GM12874 (cell line): ENCODE measurements at regions not wholly inside any gene's neighbourhood (a gene's known extent, or its start where the extent isn't known, plus 50 kb on each side); places are given as distances from the start of the nearest gene placed in this dataset.

ENCODE experiments used
- TF ChIP-seq, protein P1 (sequence below): IDR thresholded peaks from 2 replicates; pipeline ENCODE4 v1.5.1; 2011; ENCODE audit warnings: low read depth, mild to moderate bottlenecking, control low read depth, low read length, moderate library complexity; ENCODE audit not compliant: insufficient read depth

DNA sequence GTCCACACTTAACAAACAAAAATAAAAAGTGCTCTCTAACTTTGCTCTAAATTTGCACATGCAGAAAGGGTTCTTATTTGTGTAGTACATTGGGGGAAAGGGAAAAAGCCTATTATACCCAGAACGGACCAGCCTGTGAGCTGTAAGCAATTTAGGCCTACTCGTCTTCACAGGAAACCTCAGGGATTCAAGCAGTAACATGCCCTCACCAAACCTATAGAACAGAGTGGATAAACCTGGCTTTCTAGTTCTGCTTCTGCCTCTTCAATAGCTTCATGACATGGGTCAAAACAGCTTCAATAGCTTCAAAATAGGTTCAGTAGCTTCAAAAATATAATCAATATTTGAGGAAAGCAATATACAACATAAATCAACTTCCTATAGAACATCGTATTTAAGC lies 163.7 kb downstream of the ARL4A start:
- TF ChIP-seq, protein P1, sequence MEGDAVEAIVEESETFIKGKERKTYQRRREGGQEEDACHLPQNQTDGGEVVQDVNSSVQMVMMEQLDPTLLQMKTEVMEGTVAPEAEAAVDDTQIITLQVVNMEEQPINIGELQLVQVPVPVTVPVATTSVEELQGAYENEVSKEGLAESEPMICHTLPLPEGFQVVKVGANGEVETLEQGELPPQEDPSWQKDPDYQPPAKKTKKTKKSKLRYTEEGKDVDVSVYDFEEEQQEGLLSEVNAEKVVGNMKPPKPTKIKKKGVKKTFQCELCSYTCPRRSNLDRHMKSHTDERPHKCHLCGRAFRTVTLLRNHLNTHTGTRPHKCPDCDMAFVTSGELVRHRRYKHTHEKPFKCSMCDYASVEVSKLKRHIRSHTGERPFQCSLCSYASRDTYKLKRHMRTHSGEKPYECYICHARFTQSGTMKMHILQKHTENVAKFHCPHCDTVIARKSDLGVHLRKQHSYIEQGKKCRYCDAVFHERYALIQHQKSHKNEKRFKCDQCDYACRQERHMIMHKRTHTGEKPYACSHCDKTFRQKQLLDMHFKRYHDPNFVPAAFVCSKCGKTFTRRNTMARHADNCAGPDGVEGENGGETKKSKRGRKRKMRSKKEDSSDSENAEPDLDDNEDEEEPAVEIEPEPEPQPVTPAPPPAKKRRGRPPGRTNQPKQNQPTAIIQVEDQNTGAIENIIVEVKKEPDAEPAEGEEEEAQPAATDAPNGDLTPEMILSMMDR: no peak

DNA sequence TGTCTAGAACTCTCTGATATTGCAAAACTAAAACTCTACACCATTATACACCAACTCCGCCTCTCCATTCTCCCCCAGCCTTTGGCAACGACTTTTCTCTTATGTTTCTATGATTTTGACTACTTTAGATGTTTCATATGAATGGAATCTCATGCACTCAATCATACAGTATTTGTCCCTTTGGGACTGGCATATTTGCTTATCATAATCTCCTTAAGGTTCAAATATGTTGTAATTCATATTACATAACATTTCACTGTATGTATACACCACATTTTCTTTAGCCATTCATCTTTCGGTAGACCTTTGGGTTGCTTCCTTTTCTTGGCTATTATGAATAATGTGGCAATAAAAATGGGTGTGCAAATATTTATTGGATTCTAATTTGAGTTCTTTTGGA lies 164.4 kb downstream of the ARL4A start:
- TF ChIP-seq, protein P1: no peak

DNA sequence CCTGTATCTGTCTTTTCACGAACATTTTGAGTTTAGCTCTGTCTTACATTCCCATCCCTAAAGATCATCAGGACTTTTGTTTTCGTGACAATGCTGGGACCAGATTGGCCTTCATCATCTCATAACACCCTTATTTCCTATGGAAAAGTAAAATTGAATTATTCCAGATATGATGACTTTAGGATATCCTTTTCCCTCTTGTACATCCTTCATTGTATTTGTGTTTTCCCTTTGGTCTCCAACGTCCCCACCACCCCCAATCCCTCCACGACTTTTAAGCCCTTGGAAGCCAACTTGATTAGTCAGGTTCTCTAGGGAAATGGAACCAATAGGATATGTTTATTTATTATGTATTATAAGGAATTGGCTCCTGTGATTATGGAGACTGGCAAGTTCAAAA lies 167.6 kb downstream of the ARL4A start:
- TF ChIP-seq, protein P1: no peak

DNA sequence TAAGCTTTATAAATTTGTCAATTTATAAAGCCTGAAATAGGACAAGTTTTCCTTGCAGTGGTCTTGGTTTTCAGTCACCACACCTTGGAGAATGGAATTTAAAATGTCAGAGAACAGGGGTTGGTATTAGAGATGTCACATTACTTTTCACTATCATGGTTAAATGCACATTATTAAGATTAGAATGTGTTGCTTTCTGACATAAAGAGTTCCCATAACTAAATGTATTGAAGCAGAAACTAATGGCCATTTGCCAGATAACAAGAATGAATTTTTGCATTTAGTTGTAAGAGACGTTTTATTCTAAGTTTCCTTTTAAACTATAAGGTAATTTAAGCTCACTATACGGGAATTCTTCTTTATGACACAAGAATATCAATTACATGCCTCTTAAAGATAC lies 172.3 kb downstream of the ARL4A start:
- TF ChIP-seq, protein P1: no peak

DNA sequence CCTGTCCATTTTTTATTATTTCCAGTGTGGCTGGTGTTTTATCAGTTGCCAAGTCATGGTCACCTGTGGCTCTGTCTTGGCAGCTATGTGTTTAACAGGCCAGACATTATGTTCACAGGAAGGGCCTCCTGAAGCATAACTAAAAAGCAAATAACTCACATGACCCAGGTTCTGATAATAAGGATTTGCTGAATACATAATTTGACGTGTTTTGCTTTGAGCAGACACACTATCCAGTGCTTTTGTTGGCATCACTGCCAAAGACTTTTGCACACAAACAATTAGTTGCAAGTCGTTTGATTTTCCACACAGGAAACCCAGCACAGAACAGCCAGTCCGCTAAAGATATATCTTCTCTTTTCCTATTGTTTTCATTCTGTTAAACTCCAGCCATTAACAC lies 173.6 kb downstream of the ARL4A start:
- TF ChIP-seq, protein P1: no peak

DNA sequence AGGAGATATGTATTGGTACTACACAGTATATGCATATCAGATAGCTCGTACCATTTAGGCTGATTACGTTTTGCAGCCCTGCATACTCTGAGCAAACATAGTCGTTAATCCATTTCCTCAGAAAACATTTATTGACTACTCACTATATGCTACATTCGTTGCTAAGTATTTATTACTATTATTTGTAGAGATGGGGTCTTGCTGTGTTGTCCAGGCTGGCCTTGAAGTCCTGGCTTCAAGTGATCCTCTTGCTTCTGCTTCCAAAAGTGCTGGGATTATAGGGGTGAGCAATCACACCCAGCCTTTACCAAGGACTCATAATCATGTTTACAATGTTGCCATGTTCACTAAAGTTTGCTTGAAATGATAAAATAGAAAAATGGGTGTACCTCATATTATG lies 174.7 kb downstream of the ARL4A start:
- TF ChIP-seq, protein P1: no peak

DNA sequence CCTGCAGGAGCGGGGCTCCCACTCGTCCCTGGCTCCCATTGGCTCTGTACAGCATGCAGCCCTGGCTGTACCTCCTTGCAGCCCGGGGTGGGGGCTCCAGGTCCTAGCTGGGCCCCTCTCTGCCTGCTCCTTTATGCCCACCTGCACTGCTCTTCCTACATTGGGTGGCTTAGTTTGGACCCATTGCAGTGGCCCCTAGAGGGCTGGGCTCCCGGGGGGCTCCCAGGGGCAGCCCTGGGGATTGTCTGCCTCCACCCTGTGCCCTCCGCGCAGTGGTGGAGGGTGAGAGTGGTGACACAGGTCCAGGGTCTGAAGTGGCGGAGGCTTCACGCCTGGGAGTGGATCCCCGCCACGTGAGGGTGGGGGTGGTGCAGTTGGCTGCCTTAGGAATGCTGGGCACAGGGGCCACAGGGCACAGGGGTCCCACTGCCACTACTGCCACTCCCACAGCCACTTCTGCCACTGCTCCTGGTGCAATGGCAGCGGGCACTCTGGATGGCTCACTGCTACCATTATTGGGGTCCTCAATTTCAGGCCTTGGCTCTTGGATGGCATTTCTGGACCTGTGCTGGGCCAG lies 177.1 kb downstream of the ARL4A start:
- TF ChIP-seq, protein P1: no peak
